Loucy (cell line): ENCODE measurements at regions not wholly inside any gene's neighbourhood (a gene's known extent, or its start where the extent isn't known, plus 50 kb on each side); places are given as distances from the start of the nearest gene placed in this dataset.

Experiments used
- EZH2phosphoT487 ChIP-seq: fragments of 200-600 bp; IDR thresholded peaks from 2 replicates; pipeline ENCODE4 v1.6.1; 2018; ENCODE audit warnings: antibody characterized with exemption, mild to moderate bottlenecking, moderate library complexity, borderline replicate concordance
- TF ChIP-seq, protein P1 (sequence below): fragments of 200-600 bp; sonication (generic); conservative IDR thresholded peaks from 2 replicates; pipeline ENCODE4 v1.5.1; 2014; ENCODE audit warnings: mild to moderate bottlenecking, antibody characterized with exemption, low read length

DNA sequence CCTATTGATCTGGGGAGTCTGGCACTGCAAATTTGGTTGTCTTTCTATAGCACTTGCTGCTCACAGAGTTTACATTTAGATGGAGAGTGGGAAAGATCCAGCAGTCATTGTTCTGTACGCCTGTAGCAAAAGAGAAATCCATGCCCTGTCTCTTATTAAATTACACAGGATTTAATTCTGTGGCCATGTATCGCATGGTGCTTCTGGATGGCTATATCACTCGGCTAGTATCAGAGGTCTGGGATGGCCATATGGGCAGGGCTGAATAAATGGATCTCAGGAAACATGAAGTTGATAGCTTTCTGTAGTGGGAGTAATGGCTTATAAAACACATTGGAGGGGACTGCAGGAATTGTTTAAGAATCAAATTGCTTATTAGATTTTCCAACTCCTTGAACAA lies 325.8 kb upstream of the DPH6 start:
- TF ChIP-seq, protein P1, sequence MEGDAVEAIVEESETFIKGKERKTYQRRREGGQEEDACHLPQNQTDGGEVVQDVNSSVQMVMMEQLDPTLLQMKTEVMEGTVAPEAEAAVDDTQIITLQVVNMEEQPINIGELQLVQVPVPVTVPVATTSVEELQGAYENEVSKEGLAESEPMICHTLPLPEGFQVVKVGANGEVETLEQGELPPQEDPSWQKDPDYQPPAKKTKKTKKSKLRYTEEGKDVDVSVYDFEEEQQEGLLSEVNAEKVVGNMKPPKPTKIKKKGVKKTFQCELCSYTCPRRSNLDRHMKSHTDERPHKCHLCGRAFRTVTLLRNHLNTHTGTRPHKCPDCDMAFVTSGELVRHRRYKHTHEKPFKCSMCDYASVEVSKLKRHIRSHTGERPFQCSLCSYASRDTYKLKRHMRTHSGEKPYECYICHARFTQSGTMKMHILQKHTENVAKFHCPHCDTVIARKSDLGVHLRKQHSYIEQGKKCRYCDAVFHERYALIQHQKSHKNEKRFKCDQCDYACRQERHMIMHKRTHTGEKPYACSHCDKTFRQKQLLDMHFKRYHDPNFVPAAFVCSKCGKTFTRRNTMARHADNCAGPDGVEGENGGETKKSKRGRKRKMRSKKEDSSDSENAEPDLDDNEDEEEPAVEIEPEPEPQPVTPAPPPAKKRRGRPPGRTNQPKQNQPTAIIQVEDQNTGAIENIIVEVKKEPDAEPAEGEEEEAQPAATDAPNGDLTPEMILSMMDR: no peak
- TF ChIP-seq EZH2phosphoT487: no peak
